ENCODE measurements at regions not wholly inside any gene's neighbourhood (a gene's known extent, or its start where the extent isn't known, plus 50 kb on each side); places are given as distances from the start of the nearest gene placed in this dataset.

DNA sequence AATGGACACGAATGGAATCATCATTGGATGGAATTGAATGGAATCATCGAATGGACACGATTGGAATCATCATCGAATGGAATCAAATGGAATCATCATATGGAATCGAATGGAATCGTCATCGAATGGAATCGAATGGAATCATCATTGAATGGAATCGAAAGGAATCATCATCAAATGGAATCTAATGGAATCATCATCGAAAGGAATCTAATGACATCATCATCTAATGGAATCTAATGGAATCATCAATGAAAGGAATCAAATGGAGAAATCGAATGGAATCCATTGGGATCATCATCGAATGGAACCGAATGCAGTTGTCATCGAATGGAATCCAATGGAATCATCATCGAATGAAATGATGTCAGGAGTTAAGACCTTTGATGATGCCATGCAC, 154.9 kb downstream of the SHCBP1 start:
- TF ChIP-seq, protein P1, sequence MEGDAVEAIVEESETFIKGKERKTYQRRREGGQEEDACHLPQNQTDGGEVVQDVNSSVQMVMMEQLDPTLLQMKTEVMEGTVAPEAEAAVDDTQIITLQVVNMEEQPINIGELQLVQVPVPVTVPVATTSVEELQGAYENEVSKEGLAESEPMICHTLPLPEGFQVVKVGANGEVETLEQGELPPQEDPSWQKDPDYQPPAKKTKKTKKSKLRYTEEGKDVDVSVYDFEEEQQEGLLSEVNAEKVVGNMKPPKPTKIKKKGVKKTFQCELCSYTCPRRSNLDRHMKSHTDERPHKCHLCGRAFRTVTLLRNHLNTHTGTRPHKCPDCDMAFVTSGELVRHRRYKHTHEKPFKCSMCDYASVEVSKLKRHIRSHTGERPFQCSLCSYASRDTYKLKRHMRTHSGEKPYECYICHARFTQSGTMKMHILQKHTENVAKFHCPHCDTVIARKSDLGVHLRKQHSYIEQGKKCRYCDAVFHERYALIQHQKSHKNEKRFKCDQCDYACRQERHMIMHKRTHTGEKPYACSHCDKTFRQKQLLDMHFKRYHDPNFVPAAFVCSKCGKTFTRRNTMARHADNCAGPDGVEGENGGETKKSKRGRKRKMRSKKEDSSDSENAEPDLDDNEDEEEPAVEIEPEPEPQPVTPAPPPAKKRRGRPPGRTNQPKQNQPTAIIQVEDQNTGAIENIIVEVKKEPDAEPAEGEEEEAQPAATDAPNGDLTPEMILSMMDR (IDR thresholded peaks at IDR 0.05) = no peak
- no peak for TF ChIP-seq POLR2A (IDR thresholded peaks at IDR 0.05)
- TF ChIP-seq POLR2AphosphoS5 (IDR thresholded peaks at IDR 0.05; ENCODE audit: insufficient read depth in 1 of 2, low read depth in 1 of 2) = no peak

Data from vagina (tissue), 2 donors.